PC-9 (cell line): ENCODE measurements at regions not wholly inside any gene's neighbourhood (a gene's known extent, or its start where the extent isn't known, plus 50 kb on each side); places are given as distances from the start of the nearest gene placed in this dataset.

Source experiments
- BruUV-seq: library from RNA; stranded (reverse); fragments of 400-500 nt; replicated peaks from 2 replicates; lab custom pipeline; 2021; lab: Mats Ljungman, UMichigan
- CTCF ChIA-PET: fragments of 300-600 bp; sonication (Branson Sonifier 250); formaldehyde crosslinking; loops from one replicate; lab custom pipeline; 2022; ENCODE audit warnings: antibody characterized with exemption; lab: Charles Lee
- POLR2A ChIA-PET: fragments of 300-600 bp; sonication (Branson Sonifier 250); formaldehyde crosslinking; loops from one replicate; lab custom pipeline; 2022; ENCODE audit warnings: antibody characterized with exemption; ENCODE audit not compliant: unreplicated experiment; lab: Charles Lee
- DNase-seq, 2 experiments: peaks; one replicate each; pipeline versions ENCODE4 v3.0.0 to v3.0.0-alpha.2; 2015 to 2022; ENCODE audit warnings: mixed read lengths in 1 of 2
- H2AFZ ChIP-seq: fragments of 200-600 bp; sonication (generic); 2 replicates; pipeline ENCODE4 v1.8.1; 2017; ENCODE audit warnings: antibody characterized with exemption
- H3F3A ChIP-seq: fragments of 200-600 bp; sonication (generic); 2 replicates; pipeline ENCODE4 v1.8.1; 2017; ENCODE audit warnings: antibody characterized with exemption, mild to moderate bottlenecking, low read depth; ENCODE audit not compliant: insufficient read depth
- H3K27ac ChIP-seq: fragments of 200-600 bp; sonication (generic); 2 replicates; pipeline ENCODE4 v1.6.1; 2016; ENCODE audit warnings: mixed run types
- H3K27me3 ChIP-seq: fragments of 200-600 bp; sonication (generic); 2 replicates; pipeline ENCODE4 v1.6.1; 2016; ENCODE audit warnings: low read depth, mixed run types; ENCODE audit not compliant: insufficient read depth
- H3K36me3 ChIP-seq: fragments of 200-600 bp; sonication (generic); 2 replicates; pipeline ENCODE4 v1.6.1; 2016; ENCODE audit warnings: low read depth, mixed run types
- H3K4me1 ChIP-seq: fragments of 200-600 bp; sonication (generic); replicated peaks from 2 replicates; pipeline ENCODE4 v1.6.1; 2016; ENCODE audit warnings: mixed run types; ENCODE audit not compliant: insufficient read depth
- H3K4me2 ChIP-seq: fragments of 200-600 bp; sonication (generic); 2 replicates; pipeline ENCODE4 v1.6.1; 2017; ENCODE audit warnings: mixed run types
- H3K4me3 ChIP-seq: fragments of 200-600 bp; sonication (generic); 2 replicates; pipeline ENCODE4 v1.6.1; 2016; ENCODE audit warnings: mixed run types
- H3K79me2 ChIP-seq: fragments of 200-600 bp; sonication (generic); 2 replicates; pipeline ENCODE4 v1.6.1; 2017; ENCODE audit warnings: low read depth, mixed run types
- H3K9me2 ChIP-seq: fragments of 200-600 bp; sonication (generic); 2 replicates; pipeline ENCODE4 v1.8.1; 2017; ENCODE audit warnings: mild to moderate bottlenecking; ENCODE audit not compliant: insufficient read depth
- H3K9me3 ChIP-seq: fragments of 200-600 bp; sonication (generic); 2 replicates; pipeline ENCODE4 v1.8.1; 2016; ENCODE audit warnings: low read depth; ENCODE audit not compliant: insufficient read depth
- H4K20me1 ChIP-seq: fragments of 200-600 bp; sonication (generic); 2 replicates; pipeline ENCODE4 v1.8.1; 2017; ENCODE audit not compliant: insufficient read depth
- CTCF ChIP-seq: fragments of 200-600 bp; sonication (generic); conservative IDR thresholded peaks from 2 replicates; pipeline ENCODE4 v1.6.1; 2017; ENCODE audit warnings: mixed run types, antibody characterized with exemption, mild to moderate bottlenecking, moderate library complexity
- EZH2 ChIP-seq: fragments of 200-600 bp; sonication (generic); IDR thresholded peaks from 2 replicates; pipeline ENCODE4 v1.8.0; 2017; ENCODE audit warnings: antibody characterized with exemption, low read depth
- intact Hi-C: fragments of 100-400 bp; cut with micrococcal nuclease; formaldehyde crosslinking; loops from one replicate; pipeline ENCODE4 v1.10.0; 2022; ENCODE audit not compliant: unreplicated experiment

- Histone ChIP-seq H4K20me1 (no peaks in the 10 kb centered on the region), H3K27me3 (no peaks in the 10 kb centered on the region), H3K4me3 (no peak overlapping the region), H3K4me1 (no peaks in the 10 kb centered on the region), H3F3A (no peaks in the 10 kb centered on the region), H3K9me3 (no peaks in the 10 kb centered on the region), H3K79me2 (no peaks in the 10 kb centered on the region), H3K27ac (no peak overlapping the region), H2AFZ (no peak overlapping the region), H3K9me2 (no peaks in the 10 kb centered on the region; the same call in 1 of the 2 replicates), H3K36me3 (no peaks in the 10 kb centered on the region), H3K4me2 (no peak overlapping the region)
- no peak for DNase-seq
- POLR2A ChIA-PET, result interaction anchor here (0.6 kb wide), 1 partner anchor 362 kb away, joined by 7 read pairs; no protein-coding TSS in a partner anchor
- intact Hi-C loops, result no loop called here
- TF ChIP-seq CTCF (no peak), EZH2 (no peak)
- no TSS peak for BruUV-seq
- CTCF ChIA-PET, result no interaction called here
Measured at GRCh38 chr6:115733426-115733825, 327.3 kb downstream of the FRK start.

- peak in 1 of 2 experiments; percentile 16 for DNase-seq
- no peaks in the 10 kb centered on the region for H4K20me1 ChIP-seq
- H3K27ac ChIP-seq, result no peak overlapping the region
- TF ChIP-seq CTCF (no peak), EZH2 (no peak)
- no peak overlapping the region for H3K4me3 ChIP-seq
- no peaks in the 10 kb centered on the region for H3K9me3 ChIP-seq
- CTCF ChIA-PET, result no interaction called here
- H3K4me2 ChIP-seq, result no peak overlapping the region
- no TSS peak for BruUV-seq
- POLR2A ChIA-PET, result no interaction called here
- intact Hi-C loops, result no loop called here
- H3K27me3 ChIP-seq, result no peaks in the 10 kb centered on the region
- H3K4me1 ChIP-seq, result no peaks in the 10 kb centered on the region
- no peak overlapping the region for H2AFZ ChIP-seq
- H3K79me2 ChIP-seq, result no peaks in the 10 kb centered on the region
- no peaks in the 10 kb centered on the region for H3F3A ChIP-seq
- peaks cover 6% of the 10 kb centered on the region; the same call in 1 of the 2 replicates for H3K9me2 ChIP-seq
- no peaks in the 10 kb centered on the region for H3K36me3 ChIP-seq
Measured at GRCh38 chr6:115729036-115729435, 331.7 kb downstream of the FRK start.

- H4K20me1 ChIP-seq, result no peaks in the 10 kb centered on the region
- ChIA-PET POLR2A (no interaction called here), CTCF (no interaction called here)
- no peaks in the 10 kb centered on the region for H3F3A ChIP-seq
- H3K4me3 ChIP-seq, result no peak overlapping the region
- intact Hi-C loops, result no loop called here
- no peak overlapping the region for H3K27ac ChIP-seq
- peaks cover 6% of the 10 kb centered on the region; the same call in 1 of the 2 replicates for H3K9me2 ChIP-seq
- H3K4me2 ChIP-seq, result no peak overlapping the region
- H3K79me2 ChIP-seq, result no peaks in the 10 kb centered on the region
- TF ChIP-seq EZH2 (no peak), CTCF (no peak)
- no peaks in the 10 kb centered on the region for H3K4me1 ChIP-seq
- no peak for DNase-seq
- no TSS peak for BruUV-seq
- H3K9me3 ChIP-seq, result no peaks in the 10 kb centered on the region
- H3K36me3 ChIP-seq, result no peaks in the 10 kb centered on the region
- H2AFZ ChIP-seq, result no peak overlapping the region
- no peaks in the 10 kb centered on the region for H3K27me3 ChIP-seq
Measured at GRCh38 chr6:115728171-115728570, 332.5 kb downstream of the FRK start.
